Testis (tissue), 2 donors: ENCODE measurements at regions not wholly inside any gene's neighbourhood (a gene's known extent, or its start where the extent isn't known, plus 50 kb on each side); places are given as distances from the start of the nearest gene placed in this dataset.

ENCODE experiments used
- DNase-seq: peaks from one replicate; pipeline ENCODE4 v3.0.0-alpha.2; 2019
- H3K27ac ChIP-seq, 2 donors: fragments of 200-600 bp; sonication (generic); one replicate each; pipeline ENCODE4 v1.5.1; 2019
- H3K27me3 ChIP-seq: fragments of 200-600 bp; sonication (generic); one replicate; pipeline ENCODE4 v1.5.1; 2019
- H3K36me3 ChIP-seq: fragments of 200-600 bp; sonication (generic); one replicate; pipeline ENCODE4 v1.5.1; 2017; ENCODE audit warnings: low read depth; ENCODE audit errors: missing control alignments
- H3K4me1 ChIP-seq: fragments of 200-600 bp; sonication (generic); one replicate; pipeline ENCODE4 v1.5.1; 2019
- H3K4me3 ChIP-seq, 2 donors: fragments of 200-600 bp; sonication (generic); one replicate each; pipeline ENCODE4 v1.5.1; 2017 to 2019
- H3K9me3 ChIP-seq: fragments of 200-600 bp; sonication (generic); one replicate; pipeline ENCODE4 v1.5.1; 2017
- CTCF ChIP-seq, 3 experiments: fragments of 450-650 bp in 2 of 3; fragments of 200-600 bp in 1 of 3; sonication (generic) in 1 of 3; IDR thresholded peaks; one replicate each; pipeline ENCODE4 v1.5.1; 2016 to 2019; ENCODE audit warnings: antibody characterized with exemption in 3 of 3, mild to moderate bottlenecking in 2 of 3, moderate library complexity in 1 of 3
- POLR2A ChIP-seq: fragments of 450-650 bp; IDR thresholded peaks from one replicate; pipeline ENCODE4 v1.6.1; 2017; ENCODE audit warnings: antibody characterized with exemption, mild to moderate bottlenecking, moderate library complexity
- WGBS, 2 donors: methylation state at CpG; one replicate each; pipeline ENCODE4 v1.1.5; 2018; 5-methylcytosine and 5-hydroxymethylcytosine counted together
- intact Hi-C: fragments of 100-400 bp; cut with DNase I; formaldehyde crosslinking; loops from one replicate; pipeline ENCODE4 v1.15.1; 2023; ENCODE audit warnings: low total_unique reads

- intact Hi-C loops, result no loop called here
- Histone ChIP-seq H3K27me3 (no peaks in the 10 kb centered on the region), H3K27ac (no peak overlapping the region), H3K4me1 (no peaks in the 10 kb centered on the region), H3K4me3 (no peak overlapping the region), H3K9me3 (no peaks in the 10 kb centered on the region), H3K36me3 (no peaks in the 10 kb centered on the region)
- DNase-seq, result no peak
- TF ChIP-seq CTCF (IDR thresholded peaks at IDR 0.05), result no peak
- no peak for TF ChIP-seq POLR2A
- 65 to 72% methylated on average over 1 of the region's 1 CpG for WGBS, 2 donors
Observed at GRCh38 chr3:17801131-17801530, 58.7 kb upstream of the TBC1D5 start.

GRCh38 chr3:17800232-17800631 lies 57.8 kb upstream of the TBC1D5 start:
- Histone ChIP-seq H3K4me3 (no peak overlapping the region), H3K36me3 (no peaks in the 10 kb centered on the region), H3K9me3 (no peaks in the 10 kb centered on the region), H3K27me3 (no peaks in the 10 kb centered on the region), H3K4me1 (no peaks in the 10 kb centered on the region), H3K27ac (no peak overlapping the region)
- intact Hi-C loops, result no loop called here
- TF ChIP-seq CTCF (IDR thresholded peaks at IDR 0.05) (no peak), POLR2A (no peak)
- no peak for DNase-seq
- 66 to 97% methylated on average over 2 of the region's 2 CpGs for WGBS, 2 donors

- Histone ChIP-seq H3K27me3 (no peaks in the 10 kb centered on the region), H3K36me3 (no peaks in the 10 kb centered on the region), H3K9me3 (no peaks in the 10 kb centered on the region), H3K4me1 (no peaks in the 10 kb centered on the region), H3K27ac (no peak overlapping the region), H3K4me3 (no peak overlapping the region)
- TF ChIP-seq POLR2A (no peak), CTCF (IDR thresholded peaks at IDR 0.05) (no peak)
- intact Hi-C loops, result no loop called here
- no peak for DNase-seq
- WGBS, 2 donors, result 85 to 96% methylated on average over 5 of the region's 5 CpGs
Observed at GRCh38 chr3:17799312-17799711, 56.9 kb upstream of the TBC1D5 start.

- H3K4me3 ChIP-seq, result no peak overlapping the region
- no peak for TF ChIP-seq POLR2A
- TF ChIP-seq CTCF (IDR thresholded peaks at IDR 0.05), result no peak
- no peaks in the 10 kb centered on the region for H3K4me1 ChIP-seq
- no peaks in the 10 kb centered on the region for H3K36me3 ChIP-seq
- H3K9me3 ChIP-seq, result no peaks in the 10 kb centered on the region
- H3K27ac ChIP-seq, result no peak overlapping the region
- intact Hi-C loops, result no loop called here
- no peak for DNase-seq
- no peaks in the 10 kb centered on the region for H3K27me3 ChIP-seq
Observed at GRCh38 chr3:17798000-17798399, 55.6 kb upstream of the TBC1D5 start.

GRCh38 chr3:17795711-17796110 lies 53.3 kb upstream of the TBC1D5 start:
- Histone ChIP-seq H3K9me3 (no peaks in the 10 kb centered on the region), H3K4me3 (no peak overlapping the region), H3K36me3 (no peaks in the 10 kb centered on the region), H3K4me1 (no peaks in the 10 kb centered on the region), H3K27me3 (no peaks in the 10 kb centered on the region), H3K27ac (no peak overlapping the region)
- no peak for DNase-seq
- intact Hi-C loops, result no loop called here
- TF ChIP-seq POLR2A (no peak), CTCF (IDR thresholded peaks at IDR 0.05) (no peak)
- WGBS, 2 donors, result 92 to 93% methylated on average over 3 of the region's 3 CpGs
